ENCODE measurements at regions not wholly inside any gene's neighbourhood (a gene's known extent, or its start where the extent isn't known, plus 50 kb on each side); places are given as distances from the start of the nearest gene placed in this dataset.
"Not testable (repeated sequence)": the region's sequence is repeated elsewhere in the genome, so short reads cannot be mapped to it uniquely, and the experiment has no call there.

- Histone ChIP-seq H3K9me3 (replicated peaks) (no peaks in the 10 kb centered on the region), H3K36me3 (no peaks in the 10 kb centered on the region), H3K4me3 (no peak overlapping the region), H3K27me3 (ENCODE audit: low read depth) (peaks cover 4% of the 10 kb centered on the region), H3K27ac (replicated peaks) (no peak overlapping the region), H3K4me1 (no peaks in the 10 kb centered on the region)
- no peak for DNase-seq
- TF ChIP-seq, protein P1, sequence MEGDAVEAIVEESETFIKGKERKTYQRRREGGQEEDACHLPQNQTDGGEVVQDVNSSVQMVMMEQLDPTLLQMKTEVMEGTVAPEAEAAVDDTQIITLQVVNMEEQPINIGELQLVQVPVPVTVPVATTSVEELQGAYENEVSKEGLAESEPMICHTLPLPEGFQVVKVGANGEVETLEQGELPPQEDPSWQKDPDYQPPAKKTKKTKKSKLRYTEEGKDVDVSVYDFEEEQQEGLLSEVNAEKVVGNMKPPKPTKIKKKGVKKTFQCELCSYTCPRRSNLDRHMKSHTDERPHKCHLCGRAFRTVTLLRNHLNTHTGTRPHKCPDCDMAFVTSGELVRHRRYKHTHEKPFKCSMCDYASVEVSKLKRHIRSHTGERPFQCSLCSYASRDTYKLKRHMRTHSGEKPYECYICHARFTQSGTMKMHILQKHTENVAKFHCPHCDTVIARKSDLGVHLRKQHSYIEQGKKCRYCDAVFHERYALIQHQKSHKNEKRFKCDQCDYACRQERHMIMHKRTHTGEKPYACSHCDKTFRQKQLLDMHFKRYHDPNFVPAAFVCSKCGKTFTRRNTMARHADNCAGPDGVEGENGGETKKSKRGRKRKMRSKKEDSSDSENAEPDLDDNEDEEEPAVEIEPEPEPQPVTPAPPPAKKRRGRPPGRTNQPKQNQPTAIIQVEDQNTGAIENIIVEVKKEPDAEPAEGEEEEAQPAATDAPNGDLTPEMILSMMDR (IDR thresholded peaks at IDR 0.05; ENCODE audit: borderline replicate concordance), result no peak
- intact Hi-C loops (cut with micrococcal nuclease), result no loop called here
These were observed 465.8 kb upstream of the MEIS1 start for GRCh38 chr2:65969161-65969560.

GRCh38 chr2:65963303-65963702 is 471.6 kb upstream of the MEIS1 start:
- H3K4me1 ChIP-seq; H3K4me3 ChIP-seq; H3K36me3 ChIP-seq; H3K9me3 ChIP-seq (replicated peaks); H3K27ac ChIP-seq (replicated peaks); intact Hi-C loops (cut with micrococcal nuclease); DNase-seq; H3K27me3 ChIP-seq (ENCODE audit: low read depth): not testable (repeated sequence)

DNA sequence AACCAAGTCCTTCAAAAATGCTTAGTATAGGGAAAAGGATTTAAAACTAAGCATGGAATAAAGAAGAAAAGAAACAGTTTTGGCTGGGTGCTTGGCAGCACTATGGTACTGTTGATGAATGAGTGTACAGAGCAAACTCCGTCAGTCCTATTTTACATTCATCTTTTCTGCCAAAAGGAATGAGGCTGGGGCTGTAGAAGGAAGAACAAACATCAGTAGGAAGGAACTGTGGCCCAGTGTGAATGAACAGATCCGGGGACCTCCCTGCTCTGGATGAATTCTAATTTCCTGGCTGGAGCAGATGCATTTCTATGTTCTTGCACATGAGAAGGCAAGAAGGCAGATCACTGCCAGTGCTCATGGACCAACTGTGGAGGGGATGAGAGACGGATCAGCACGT is 474.0 kb upstream of the MEIS1 start:
- H3K36me3 ChIP-seq, result no peaks in the 10 kb centered on the region
- H3K4me3 ChIP-seq, result no peak overlapping the region
- DNase-seq, result no peak
- TF ChIP-seq, protein P1 (IDR thresholded peaks at IDR 0.05; ENCODE audit: borderline replicate concordance), result no peak
- peaks cover 4% of the 10 kb centered on the region for H3K27me3 ChIP-seq (ENCODE audit: low read depth)
- intact Hi-C loops (cut with micrococcal nuclease), result no loop called here
- no peak overlapping the region for H3K27ac ChIP-seq (replicated peaks)
- H3K9me3 ChIP-seq (replicated peaks), result peaks cover 3% of the 10 kb centered on the region
- H3K4me1 ChIP-seq, result no peaks in the 10 kb centered on the region

DNA sequence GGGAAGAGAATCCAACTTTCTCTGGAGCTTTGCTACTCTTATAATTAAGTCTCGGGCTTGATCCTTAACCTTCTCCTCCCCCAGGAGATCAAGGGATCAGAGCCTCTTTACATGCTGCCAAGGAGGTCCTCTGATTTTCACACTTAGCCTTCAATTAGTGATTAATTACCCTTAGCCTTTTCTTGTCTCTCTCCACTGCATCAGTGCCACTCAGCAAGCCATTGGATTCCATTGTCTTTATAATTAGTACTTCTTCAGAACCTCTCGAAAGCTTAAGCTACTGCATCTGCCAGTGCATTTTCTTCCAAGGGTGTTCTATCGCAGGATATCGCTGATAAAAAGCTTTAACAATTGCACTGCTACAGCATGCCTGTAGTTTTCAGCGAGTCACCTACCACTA is 477.0 kb upstream of the MEIS1 start:
- no peak for DNase-seq
- TF ChIP-seq, protein P1 (IDR thresholded peaks at IDR 0.05; ENCODE audit: borderline replicate concordance), result no peak
- H3K9me3 ChIP-seq (replicated peaks), result peaks cover 3% of the 10 kb centered on the region
- H3K27ac ChIP-seq (replicated peaks), result no peak overlapping the region
- no peaks in the 10 kb centered on the region for H3K36me3 ChIP-seq
- peaks cover 4% of the 10 kb centered on the region for H3K27me3 ChIP-seq (ENCODE audit: low read depth)
- H3K4me1 ChIP-seq, result no peaks in the 10 kb centered on the region
- intact Hi-C loops (cut with micrococcal nuclease), result no loop called here
- H3K4me3 ChIP-seq, result no peak overlapping the region

- intact Hi-C loops (cut with micrococcal nuclease), result no loop called here
- peaks cover 3% of the 10 kb centered on the region for H3K9me3 ChIP-seq (replicated peaks)
- no peaks in the 10 kb centered on the region for H3K36me3 ChIP-seq
- H3K4me3 ChIP-seq, result no peak overlapping the region
- no peak for DNase-seq
- TF ChIP-seq, protein P1 (IDR thresholded peaks at IDR 0.05; ENCODE audit: borderline replicate concordance), result no peak
- no peak overlapping the region for H3K27ac ChIP-seq (replicated peaks)
- H3K4me1 ChIP-seq, result no peaks in the 10 kb centered on the region
- H3K27me3 ChIP-seq (ENCODE audit: low read depth), result peaks cover 4% of the 10 kb centered on the region
These were observed 477.5 kb upstream of the MEIS1 start for GRCh38 chr2:65957454-65957853.

- Histone ChIP-seq H3K27me3 (ENCODE audit: low read depth) (peaks cover 4% of the 10 kb centered on the region), H3K9me3 (replicated peaks) (peaks cover 3% of the 10 kb centered on the region), H3K4me1 (no peaks in the 10 kb centered on the region), H3K4me3 (no peak overlapping the region), H3K27ac (replicated peaks) (no peak overlapping the region), H3K36me3 (no peaks in the 10 kb centered on the region)
- intact Hi-C loops (cut with micrococcal nuclease), result no loop called here
- TF ChIP-seq, protein P1 (IDR thresholded peaks at IDR 0.05; ENCODE audit: borderline replicate concordance), result no peak
- DNase-seq, result no peak
These were observed 479.7 kb upstream of the MEIS1 start for GRCh38 chr2:65955259-65955658.
